MM.1S (cell line): ENCODE measurements at regions not wholly inside any gene's neighbourhood (a gene's known extent, or its start where the extent isn't known, plus 50 kb on each side); places are given as distances from the start of the nearest gene placed in this dataset.
"Not testable (repeated sequence)": the region's sequence is repeated elsewhere in the genome, so short reads cannot be mapped to it uniquely, and the experiment has no call there.

Experiments
- DNase-seq: peaks from one replicate; pipeline ENCODE4 v3.0.0-alpha.2; 2015
- H2AFZ ChIP-seq: fragments of 300-600 bp; sonication (generic); 2 replicates; pipeline ENCODE4 v1.6.0; 2016; ENCODE audit warnings: antibody characterized with exemption, low read length
- H3F3A ChIP-seq: fragments of 300-600 bp; sonication (generic); 2 replicates; pipeline ENCODE4 v1.6.1; 2016; ENCODE audit warnings: mild to moderate bottlenecking, antibody characterized with exemption, low read length, moderate library complexity, mixed read lengths; ENCODE audit not compliant: insufficient read depth
- H3K27ac ChIP-seq: fragments of 300-600 bp; sonication (generic); 2 replicates; pipeline ENCODE4 v1.5.1; 2016; ENCODE audit warnings: mild to moderate bottlenecking, low read length
- H3K27me3 ChIP-seq: fragments of 300-600 bp; sonication (generic); replicated peaks from 2 replicates; pipeline ENCODE4 v1.6.0; 2016; ENCODE audit warnings: low read length; ENCODE audit not compliant: insufficient read depth
- H3K36me3 ChIP-seq: fragments of 300-600 bp; sonication (generic); replicated peaks from 2 replicates; pipeline ENCODE4 v1.6.1; 2016; ENCODE audit warnings: mild to moderate bottlenecking, low read length, mixed read lengths; ENCODE audit not compliant: insufficient read depth
- H3K4me1 ChIP-seq: fragments of 300-600 bp; sonication (generic); 2 replicates; pipeline ENCODE4 v1.6.1; 2016; ENCODE audit warnings: low read length, mixed read lengths
- H3K4me2 ChIP-seq: fragments of 300-600 bp; sonication (generic); 2 replicates; pipeline ENCODE4 v1.6.0; 2016; ENCODE audit warnings: low read depth, low read length
- H3K4me3 ChIP-seq: fragments of 300-600 bp; sonication (generic); 2 replicates; pipeline ENCODE4 v1.5.1; 2016; ENCODE audit warnings: low read length, mixed read lengths
- H3K79me2 ChIP-seq: fragments of 300-600 bp; sonication (generic); 2 replicates; pipeline ENCODE4 v1.6.1; 2016; ENCODE audit warnings: mixed run types, low read length, mixed read lengths
- H3K9ac ChIP-seq: fragments of 300-600 bp; sonication (generic); 2 replicates; pipeline ENCODE4 v1.6.1; 2016; ENCODE audit warnings: low read length, mixed read lengths
- H3K9me2 ChIP-seq: fragments of 300-600 bp; sonication (generic); replicated peaks from 2 replicates; pipeline ENCODE4 v1.6.1; 2016; ENCODE audit warnings: mild to moderate bottlenecking, low read length, mixed read lengths; ENCODE audit not compliant: insufficient read depth
- H3K9me3 ChIP-seq: fragments of 300-600 bp; sonication (generic); replicated peaks from 2 replicates; pipeline ENCODE4 v1.6.1; 2016; ENCODE audit warnings: mild to moderate bottlenecking, low read length, mixed read lengths; ENCODE audit not compliant: insufficient read depth
- H4K20me1 ChIP-seq: fragments of 300-600 bp; sonication (generic); 2 replicates; pipeline ENCODE4 v1.6.1; 2016; ENCODE audit warnings: mild to moderate bottlenecking, low read length, moderate library complexity, mixed read lengths; ENCODE audit not compliant: insufficient read depth
- CTCF ChIP-seq: fragments of 300-600 bp; sonication (generic); IDR thresholded peaks from 2 replicates; pipeline ENCODE4 v1.5.1; 2016; ENCODE audit warnings: antibody characterized with exemption, low read length, mixed read lengths
- EZH2 ChIP-seq: fragments of 300-600 bp; sonication (generic); optimal IDR thresholded peaks from 2 replicates; pipeline ENCODE3; 2017; ENCODE audit warnings: low read depth, mild to moderate bottlenecking, antibody characterized with exemption, low read length, mixed read lengths
- EZH2phosphoT487 ChIP-seq: fragments of 300-600 bp; sonication (generic); IDR thresholded peaks from 2 replicates; pipeline ENCODE4 v1.6.1; 2018; ENCODE audit warnings: antibody characterized with exemption, low read length

- Histone ChIP-seq H3K9ac (no peak overlapping the region), H3K79me2 (no peaks in the 10 kb centered on the region), H3K4me1 (no peaks in the 10 kb centered on the region), H3K27me3 (no peaks in the 10 kb centered on the region), H2AFZ (no peak overlapping the region), H3K4me3 (no peak overlapping the region), H3K4me2 (no peak overlapping the region), H4K20me1 (no peaks in the 10 kb centered on the region), H3K27ac (no peak overlapping the region), H3K9me2 (no peaks in the 10 kb centered on the region), H3K9me3 (no peaks in the 10 kb centered on the region), H3F3A (no peaks in the 10 kb centered on the region), H3K36me3 (no peaks in the 10 kb centered on the region)
- no peak for DNase-seq
- TF ChIP-seq EZH2 (no peak), CTCF (no peak), EZH2phosphoT487 (no peak)
Measured at GRCh38 chr11:135002236-135002635, 590.2 kb upstream of the B3GAT1 start.

- no peak for TF ChIP-seq CTCF
- TF ChIP-seq EZH2, result no peak
- no peak for TF ChIP-seq EZH2phosphoT487
- Histone ChIP-seq H3K36me3 (no peaks in the 10 kb centered on the region), H3K4me1 (no peaks in the 10 kb centered on the region), H3K9ac (no peak overlapping the region), H3K9me3 (no peaks in the 10 kb centered on the region), H3K4me2 (no peak overlapping the region), H3K79me2 (no peaks in the 10 kb centered on the region), H3F3A (no peaks in the 10 kb centered on the region), H3K9me2 (no peaks in the 10 kb centered on the region), H3K27ac (no peak overlapping the region), H3K27me3 (no peaks in the 10 kb centered on the region), H3K4me3 (no peak overlapping the region), H4K20me1 (no peaks in the 10 kb centered on the region), H2AFZ (no peak overlapping the region)
- no peak for DNase-seq
Measured at GRCh38 chr11:135001581-135001980, 589.5 kb upstream of the B3GAT1 start.

GRCh38 chr11:135001065-135001464 lies 589.0 kb upstream of the B3GAT1 start:
- not testable (repeated sequence) for H3K4me2 ChIP-seq, H3K27ac ChIP-seq, H2AFZ ChIP-seq, H3K9ac ChIP-seq, H3K9me3 ChIP-seq, H4K20me1 ChIP-seq, H3K4me1 ChIP-seq, H3K79me2 ChIP-seq, DNase-seq, H3K36me3 ChIP-seq, H3K9me2 ChIP-seq, H3K4me3 ChIP-seq, H3K27me3 ChIP-seq, H3F3A ChIP-seq

- Histone ChIP-seq H2AFZ (no peak overlapping the region), H3K9ac (no peak overlapping the region), H3K4me2 (no peak overlapping the region), H3K9me2 (no peaks in the 10 kb centered on the region), H3K4me3 (no peak overlapping the region), H3F3A (no peaks in the 10 kb centered on the region), H3K36me3 (no peaks in the 10 kb centered on the region), H3K4me1 (no peaks in the 10 kb centered on the region), H3K79me2 (no peaks in the 10 kb centered on the region), H4K20me1 (no peaks in the 10 kb centered on the region), H3K27ac (no peak overlapping the region), H3K27me3 (no peaks in the 10 kb centered on the region), H3K9me3 (no peaks in the 10 kb centered on the region)
- TF ChIP-seq CTCF (no peak), EZH2phosphoT487 (no peak)
- DNase-seq, result no peak
Measured at GRCh38 chr11:134999590-134999989, 587.5 kb upstream of the B3GAT1 start.
